Ovary (tissue), 3 donors: ENCODE measurements at regions not wholly inside any gene's neighbourhood (a gene's known extent, or its start where the extent isn't known, plus 50 kb on each side); places are given as distances from the start of the nearest gene placed in this dataset.

Experiments
- EP300 ChIP-seq: sonication (generic); formaldehyde crosslinking; IDR thresholded peaks from one replicate; pipeline ENCODE4 v1.6.1; 2017; ENCODE audit warnings: antibody characterized with exemption
- POLR2A ChIP-seq: fragments of 450-650 bp; IDR thresholded peaks from one replicate; pipeline ENCODE4 v1.6.1; 2017; ENCODE audit warnings: antibody characterized with exemption, mild to moderate bottlenecking, moderate library complexity
- TF ChIP-seq, protein P1 (sequence below), 3 donors: fragments of 450-650 bp in 2 of 3; fragments of 200-600 bp in 1 of 3; IDR thresholded peaks; one replicate each; pipeline versions ENCODE4 v1.5.1 to v1.8.0; 2016 to 2022; ENCODE audit warnings: antibody characterized with exemption in 3 of 3, mild to moderate bottlenecking in 1 of 3
- donor health status: DM: no; HTN: no; CAD: no.

- TF ChIP-seq, protein P1, sequence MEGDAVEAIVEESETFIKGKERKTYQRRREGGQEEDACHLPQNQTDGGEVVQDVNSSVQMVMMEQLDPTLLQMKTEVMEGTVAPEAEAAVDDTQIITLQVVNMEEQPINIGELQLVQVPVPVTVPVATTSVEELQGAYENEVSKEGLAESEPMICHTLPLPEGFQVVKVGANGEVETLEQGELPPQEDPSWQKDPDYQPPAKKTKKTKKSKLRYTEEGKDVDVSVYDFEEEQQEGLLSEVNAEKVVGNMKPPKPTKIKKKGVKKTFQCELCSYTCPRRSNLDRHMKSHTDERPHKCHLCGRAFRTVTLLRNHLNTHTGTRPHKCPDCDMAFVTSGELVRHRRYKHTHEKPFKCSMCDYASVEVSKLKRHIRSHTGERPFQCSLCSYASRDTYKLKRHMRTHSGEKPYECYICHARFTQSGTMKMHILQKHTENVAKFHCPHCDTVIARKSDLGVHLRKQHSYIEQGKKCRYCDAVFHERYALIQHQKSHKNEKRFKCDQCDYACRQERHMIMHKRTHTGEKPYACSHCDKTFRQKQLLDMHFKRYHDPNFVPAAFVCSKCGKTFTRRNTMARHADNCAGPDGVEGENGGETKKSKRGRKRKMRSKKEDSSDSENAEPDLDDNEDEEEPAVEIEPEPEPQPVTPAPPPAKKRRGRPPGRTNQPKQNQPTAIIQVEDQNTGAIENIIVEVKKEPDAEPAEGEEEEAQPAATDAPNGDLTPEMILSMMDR (IDR thresholded peaks at IDR 0.05) = no peak
- TF ChIP-seq EP300 (no peak), POLR2A (no peak)
Observed at GRCh38 chr2:100673691-100674485, 111.1 kb downstream of the PDCL3 start.
